Gastroesophageal sphincter (tissue), 3 donors: ENCODE measurements at regions not wholly inside any gene's neighbourhood (a gene's known extent, or its start where the extent isn't known, plus 50 kb on each side); places are given as distances from the start of the nearest gene placed in this dataset.

ENCODE experiments used
- CTCF ChIP-seq, 4 experiments: fragments of 200-600 bp in 2 of 4; fragments of 450-650 bp in 2 of 4; sonication (generic) in 1 of 4; IDR thresholded peaks; one replicate each; pipeline ENCODE4 v1.5.1; 2017 to 2019; ENCODE audit warnings: antibody characterized with exemption in 4 of 4, mild to moderate bottlenecking in 2 of 4, moderate library complexity in 2 of 4
- POLR2A ChIP-seq, 2 donors: fragments of 450-650 bp; IDR thresholded peaks; one replicate each; pipeline ENCODE4 v1.6.1; 2017; ENCODE audit warnings: antibody characterized with exemption in 2 of 2, mild to moderate bottlenecking in 2 of 2, moderate library complexity in 1 of 2

- no peak for TF ChIP-seq CTCF (IDR thresholded peaks at IDR 0.05)
- TF ChIP-seq POLR2A (IDR thresholded peaks at IDR 0.05) = no peak
These were observed 713.9 kb downstream of the CPS1 start for GRCh38 chr2:211270257-211270656.
